Astrocyte of the cerebellum (primary cell): ENCODE measurements at regions not wholly inside any gene's neighbourhood (a gene's known extent, or its start where the extent isn't known, plus 50 kb on each side); places are given as distances from the start of the nearest gene placed in this dataset.
A peak's percentile ranks its signal among the peaks of the same experiment; 100 is the strongest.

ENCODE experiments used
- DNase-seq: peaks from one replicate; pipeline ENCODE4 v3.0.0-alpha.2; 2011; ENCODE audit warnings: low read depth
- H3K4me3 ChIP-seq: 2 replicates; pipeline ENCODE4 v1.5.1; 2011; ENCODE audit warnings: mild to moderate bottlenecking, low read depth, low read length, moderate library complexity
- CTCF ChIP-seq: IDR thresholded peaks from 2 replicates; pipeline ENCODE4 v1.5.1; 2012; ENCODE audit warnings: low read length, low read depth, moderate library complexity, mild to moderate bottlenecking; ENCODE audit errors: missing control alignments
- in situ Hi-C: cut with HindIII; loops from 2 replicates; pipeline ENCODE4 v1.10.0; 2017; ENCODE audit warnings: low sequenced_read_pairs

- H3K4me3 ChIP-seq, result no peak overlapping the region
- no peak for TF ChIP-seq CTCF
- in situ Hi-C loops, result no loop called here
- DNase-seq, result peak; percentile 76
Observed at GRCh38 chr4:124806403-124806802, 93.9 kb upstream of the ANKRD50 start.

- in situ Hi-C loops, result no loop called here
- no peak for DNase-seq
- H3K4me3 ChIP-seq, result no peak overlapping the region
- no peak for TF ChIP-seq CTCF
Observed at GRCh38 chr4:124804584-124804983, 92.1 kb upstream of the ANKRD50 start.

GRCh38 chr4:124804041-124804440, 91.5 kb upstream of the ANKRD50 start:
- in situ Hi-C loops, result no loop called here
- no peak for TF ChIP-seq CTCF
- no peak for DNase-seq
- no peak overlapping the region for H3K4me3 ChIP-seq

GRCh38 chr4:124803641-124804040, 91.1 kb upstream of the ANKRD50 start:
- no peak overlapping the region for H3K4me3 ChIP-seq
- DNase-seq, result no peak
- in situ Hi-C loops, result no loop called here
- TF ChIP-seq CTCF, result no peak

- in situ Hi-C loops, result no loop called here
- no peak overlapping the region for H3K4me3 ChIP-seq
- DNase-seq, result no peak
- TF ChIP-seq CTCF, result no peak
Observed at GRCh38 chr4:124803026-124803425, 90.5 kb upstream of the ANKRD50 start.

GRCh38 chr4:124797223-124797622, 84.7 kb upstream of the ANKRD50 start:
- no peak for TF ChIP-seq CTCF
- DNase-seq, result no peak
- H3K4me3 ChIP-seq, result no peak overlapping the region
- in situ Hi-C loops, result no loop called here

- in situ Hi-C loops, result no loop called here
- no peak overlapping the region for H3K4me3 ChIP-seq
- DNase-seq, result no peak
- no peak for TF ChIP-seq CTCF
Observed at GRCh38 chr4:124790471-124790870, 77.9 kb upstream of the ANKRD50 start.
